ENCODE measurements at regions not wholly inside any gene's neighbourhood (a gene's known extent, or its start where the extent isn't known, plus 50 kb on each side); places are given as distances from the start of the nearest gene placed in this dataset.

DNA sequence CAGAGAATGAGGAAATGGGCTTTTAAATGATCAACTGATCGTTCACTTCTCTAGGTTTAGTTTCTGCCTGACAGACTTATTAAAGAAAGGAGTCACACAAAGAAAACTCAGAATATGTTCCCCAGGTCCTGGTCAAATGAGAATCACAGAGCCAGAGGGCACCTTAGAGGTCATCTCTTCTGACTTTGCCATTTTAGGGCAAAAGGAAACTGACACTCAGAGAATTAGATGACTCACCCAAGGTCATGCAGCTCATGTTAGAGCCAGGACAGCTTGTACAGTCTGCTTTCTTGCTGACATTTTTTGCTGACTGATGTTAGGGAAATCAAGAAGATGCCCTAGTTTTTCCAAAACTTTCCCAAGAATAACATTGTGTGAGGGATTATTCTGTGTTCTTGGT, 312.7 kb upstream of the SP8 start:
- no peak for DNase-seq

DNA sequence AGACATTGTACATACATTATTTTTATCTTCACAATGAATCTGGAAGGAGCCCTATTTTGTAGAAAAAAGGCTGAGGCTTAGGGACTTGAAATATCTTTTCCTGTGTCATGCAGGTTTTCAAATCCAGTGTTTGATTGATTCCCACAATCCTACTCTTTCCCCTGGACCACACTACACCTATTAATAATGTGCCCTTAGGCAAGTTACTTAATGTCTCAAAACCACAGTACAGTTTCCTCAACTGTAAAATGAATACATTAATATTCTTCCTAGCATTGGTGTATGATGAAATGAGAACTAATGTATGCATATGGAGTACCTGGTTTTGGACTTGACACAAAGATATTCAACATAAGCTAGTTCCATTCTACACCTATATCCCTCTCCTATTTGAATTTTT, 313.3 kb upstream of the SP8 start:
- no peak for DNase-seq

DNA sequence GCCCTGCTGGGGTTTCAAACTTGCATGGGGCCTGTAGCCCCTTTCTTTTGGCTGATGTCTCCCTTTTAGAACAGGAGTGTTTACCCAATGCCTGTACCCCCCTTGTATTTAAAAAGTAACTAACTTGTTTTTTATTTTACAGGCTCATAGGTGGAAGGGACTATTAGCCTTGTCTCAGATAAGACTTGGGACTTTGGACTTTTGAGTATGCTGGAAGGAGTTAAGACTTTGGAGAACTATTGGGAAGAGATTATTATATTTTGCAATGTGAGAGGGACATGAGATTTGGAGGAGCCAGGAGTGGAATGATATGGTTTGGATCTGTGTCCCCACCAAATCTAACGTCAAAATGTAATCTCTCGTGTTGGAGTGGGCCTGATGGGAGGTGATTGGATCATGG, 314.9 kb upstream of the SP8 start:
- DNase-seq = no peak

DNA sequence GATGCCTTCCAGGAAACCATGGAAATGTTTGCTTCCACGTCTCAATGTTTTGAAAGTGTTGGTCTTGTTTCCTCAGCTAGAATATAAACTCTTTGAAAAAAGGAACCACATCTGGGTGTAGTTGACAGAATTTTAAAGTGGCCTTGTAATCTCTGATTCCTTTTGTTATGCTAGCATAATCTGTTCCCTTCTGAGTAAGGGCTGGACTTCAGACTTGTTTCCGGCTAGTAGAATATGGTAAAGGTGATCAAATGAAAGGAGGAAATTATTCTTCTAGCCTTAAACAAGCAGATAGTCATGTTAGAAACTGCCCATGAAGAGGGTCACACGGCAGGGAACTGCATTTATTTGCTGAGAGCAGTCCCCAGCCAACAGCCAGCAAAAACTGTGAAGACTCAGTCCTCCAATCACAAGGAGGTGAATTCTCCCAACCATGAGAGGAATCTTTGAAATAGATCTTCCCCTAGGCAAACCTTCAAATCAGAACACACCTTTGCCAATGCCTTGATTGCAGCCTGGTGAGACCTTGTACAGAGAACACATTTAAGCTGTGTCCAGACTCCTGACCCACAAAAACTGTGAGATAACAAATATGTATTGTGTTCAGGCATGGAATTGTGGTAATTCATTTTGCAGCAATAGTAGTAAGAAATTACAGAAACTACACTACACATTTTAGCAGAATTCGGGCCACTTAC, 316.9 kb upstream of the SP8 start:
- DNase-seq = no peak

- no peak for DNase-seq
Measured at GRCh38 chr7:21104124-21104500, 317.4 kb upstream of the SP8 start.

- no peak for DNase-seq
Measured at GRCh38 chr7:21106296-21106732, 319.6 kb upstream of the SP8 start.

DNA sequence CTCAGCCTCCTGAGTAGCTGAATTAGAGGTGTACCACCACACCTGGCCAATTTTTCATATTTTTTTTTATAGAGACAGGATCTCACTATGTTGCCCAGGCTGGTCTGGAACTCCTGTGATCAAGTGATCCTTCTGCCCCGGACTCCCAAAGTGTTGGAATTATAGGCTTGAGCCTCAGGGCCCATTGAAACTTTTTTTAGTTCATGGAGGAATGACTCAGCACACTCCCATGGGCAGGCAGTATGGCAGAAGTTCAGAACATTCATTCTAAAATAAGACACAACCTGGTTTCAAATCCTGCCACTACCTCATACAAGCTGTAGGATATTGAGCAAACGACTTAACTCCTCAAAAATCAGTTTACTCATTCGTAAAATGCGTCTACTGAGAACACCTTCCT, 320.4 kb upstream of the SP8 start:
- no peak for DNase-seq

DNA sequence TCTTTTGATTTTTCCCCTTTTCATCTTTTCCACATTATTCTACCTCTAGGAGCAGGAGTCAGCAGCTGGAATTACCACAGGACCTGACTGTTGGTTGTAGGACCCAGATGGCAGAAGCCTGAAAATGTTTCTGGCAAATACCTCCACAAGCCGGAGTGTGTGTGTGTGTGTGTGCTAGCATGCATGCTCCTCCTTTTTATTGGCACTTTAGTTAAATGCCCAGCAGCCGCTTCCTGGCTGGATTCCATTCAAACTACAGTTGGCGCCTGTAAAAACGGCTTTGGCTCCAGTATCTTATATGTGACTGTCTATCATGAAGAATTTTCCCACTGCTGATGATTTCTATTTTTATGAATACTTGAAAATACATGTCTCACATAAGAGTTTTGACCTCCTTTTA, 319.7 kb upstream of the SP4 start:
- DNase-seq = no peak

DNA sequence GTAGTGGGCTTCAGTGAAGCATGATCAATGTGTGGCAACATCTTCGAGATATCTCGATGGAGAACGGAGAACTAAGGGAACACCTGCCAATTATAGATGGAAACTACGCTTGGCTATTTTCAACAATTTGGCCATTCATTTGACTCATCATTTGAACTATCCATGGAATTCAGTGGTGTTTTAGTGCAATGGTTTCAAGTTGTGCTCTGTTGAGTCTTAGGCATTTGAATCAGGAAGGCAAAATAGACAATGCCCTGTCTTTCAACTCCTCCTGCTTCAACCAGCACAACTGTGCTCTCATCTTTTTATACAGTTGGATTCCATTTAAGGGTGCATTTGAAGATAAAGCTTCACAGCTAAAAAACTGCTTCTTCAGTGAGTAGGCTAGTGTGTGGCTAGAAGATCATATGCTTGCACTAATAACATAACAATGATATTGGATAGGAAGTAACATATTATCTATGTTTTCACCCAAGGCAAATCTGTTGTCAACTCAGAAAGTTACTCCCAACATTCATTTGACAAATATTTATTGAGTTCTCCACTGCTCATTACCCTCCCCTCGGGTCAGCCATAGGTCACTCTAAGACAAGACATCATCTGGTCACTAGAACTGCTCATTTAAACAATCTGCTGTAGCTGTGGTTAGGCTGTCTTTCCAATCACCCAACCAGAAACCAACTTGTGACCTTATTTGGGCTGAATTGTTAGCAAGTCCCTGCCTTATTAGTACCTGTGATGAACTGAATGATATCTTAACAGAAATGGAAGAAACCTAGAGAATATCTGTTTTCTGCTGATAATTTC, 314.1 kb upstream of the SP4 start:
- DNase-seq = no peak

- DNase-seq = no peak
Measured at GRCh38 chr7:21123586-21123985, 304.3 kb upstream of the SP4 start.

DNA sequence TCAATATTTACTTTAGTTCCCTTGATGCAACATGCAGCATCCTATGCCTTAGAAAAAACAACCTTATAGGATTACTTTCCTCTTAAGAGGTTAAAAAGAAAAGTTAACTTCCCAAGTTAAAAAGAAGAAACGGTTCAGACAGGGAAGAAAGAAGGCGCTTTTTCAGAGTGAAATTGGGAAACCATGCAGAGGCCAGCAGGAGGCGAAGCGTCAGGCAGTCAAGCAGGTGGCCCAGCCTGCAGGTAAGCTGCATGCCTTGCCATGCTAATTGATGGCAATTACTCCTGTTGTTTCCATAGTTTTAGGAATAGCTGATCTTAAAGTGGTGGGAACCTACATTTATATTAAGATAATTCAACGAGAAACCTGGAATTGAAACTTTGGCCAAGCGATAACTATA, 302.6 kb upstream of the SP4 start:
- no peak for DNase-seq

- DNase-seq = no peak
Measured at GRCh38 chr7:21128062-21128817, 299.6 kb upstream of the SP4 start.

- no peak for DNase-seq
Measured at GRCh38 chr7:21131897-21132296, 296.0 kb upstream of the SP4 start.

GRCh38 chr7:21134631-21135030, 293.3 kb upstream of the SP4 start:
- DNase-seq = no peak

- DNase-seq = no peak
Measured at GRCh38 chr7:21135437-21135836, 292.4 kb upstream of the SP4 start.

DNA sequence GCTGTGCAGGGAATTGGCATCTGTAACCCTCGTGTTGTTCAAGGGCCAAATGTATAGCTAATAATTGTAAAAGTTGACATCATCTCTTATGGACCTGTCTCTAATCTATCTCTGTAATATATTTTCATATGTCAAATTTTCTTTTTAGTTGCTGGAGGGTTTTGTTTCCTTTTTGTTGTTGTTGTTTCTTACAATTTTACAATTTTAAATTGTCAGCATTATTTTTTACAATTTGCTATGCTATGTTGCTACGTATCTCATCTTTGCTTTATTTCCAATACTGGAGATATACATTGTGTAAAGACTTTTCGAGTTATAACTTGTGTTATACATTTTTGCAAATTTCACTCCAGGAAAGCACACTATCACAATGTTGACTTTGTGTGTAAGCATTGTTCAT, 290.2 kb upstream of the SP4 start:
- DNase-seq = no peak

DNA sequence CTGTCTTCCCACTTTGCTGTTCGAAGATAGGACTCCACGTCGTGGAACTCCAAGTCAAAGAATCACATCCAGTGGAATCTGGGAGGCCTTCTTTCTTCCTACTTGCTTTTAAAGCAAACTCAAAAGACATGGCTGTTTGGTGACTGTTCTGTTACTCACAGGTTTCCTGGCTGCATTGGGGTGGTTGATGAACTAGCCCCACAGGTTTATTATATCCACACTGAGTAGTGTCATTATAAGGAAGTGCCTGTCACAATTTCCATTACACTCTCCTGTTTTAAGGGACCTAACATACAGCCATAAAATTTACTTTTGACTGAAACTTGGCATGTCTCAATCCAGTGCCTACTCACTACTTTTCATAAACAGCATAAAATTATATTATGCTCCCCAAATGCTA, 287.3 kb upstream of the SP4 start:
- no peak for DNase-seq

DNA sequence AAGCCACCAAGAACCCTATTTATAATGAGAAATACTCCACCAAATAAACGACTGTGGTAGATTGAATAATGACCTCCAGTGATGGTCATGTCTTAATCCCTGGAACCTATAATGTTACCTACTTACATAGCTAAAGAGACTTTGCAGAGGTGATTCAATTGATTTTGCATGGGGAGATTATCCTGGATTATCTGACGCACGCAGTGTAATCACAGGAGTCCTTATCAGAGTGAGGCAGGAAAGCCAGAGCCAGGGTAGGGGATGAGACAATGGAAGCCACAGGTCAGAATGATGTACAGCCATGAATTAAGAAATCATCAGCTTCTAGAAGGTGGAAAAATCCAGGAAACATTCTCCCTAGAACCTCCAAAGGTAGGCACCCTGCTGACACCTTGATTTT, 286.4 kb upstream of the SP4 start:
- DNase-seq = no peak

GRCh38 chr7:21142081-21142480, 285.8 kb upstream of the SP4 start:
- DNase-seq = no peak

GRCh38 chr7:21146642-21147423, 281.1 kb upstream of the SP4 start:
- no peak for DNase-seq

DNA sequence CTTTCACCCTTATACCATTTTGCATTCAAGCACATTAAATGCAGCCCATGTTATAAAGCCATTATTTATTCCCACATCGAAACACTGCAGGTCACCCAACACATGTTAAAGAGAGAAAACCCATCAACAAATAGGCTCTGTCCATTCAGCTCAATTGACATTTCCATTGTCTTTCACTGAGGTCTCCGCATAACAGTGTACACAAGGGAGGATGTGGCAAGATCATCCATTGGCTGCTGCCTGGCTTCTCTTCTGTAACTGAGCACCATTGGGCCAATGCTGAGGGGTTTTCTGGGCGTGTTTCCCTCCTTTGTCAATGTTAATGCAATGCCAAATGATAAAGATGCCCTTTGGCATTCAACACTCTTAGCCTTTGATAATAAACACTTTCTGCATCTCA, 278.1 kb upstream of the SP4 start:
- no peak for DNase-seq

DNA sequence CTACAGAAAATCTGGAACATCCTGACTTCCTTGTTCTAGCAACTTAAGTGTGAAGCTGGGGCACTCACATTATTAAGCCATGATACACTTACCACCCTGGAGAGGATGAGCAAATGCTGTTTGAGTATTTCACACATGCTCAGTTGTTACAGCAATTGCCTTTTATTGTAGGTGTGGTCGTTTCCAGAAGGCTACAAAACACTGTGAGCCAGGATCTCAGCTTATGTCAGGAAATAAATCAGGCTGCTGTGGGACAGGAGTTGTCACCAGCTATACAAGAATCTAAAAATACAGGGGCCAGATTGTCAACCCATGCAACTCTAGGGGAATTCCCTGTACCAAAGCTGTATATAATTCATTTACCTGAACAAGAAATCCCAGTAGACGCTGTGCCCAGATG, 273.3 kb upstream of the SP4 start:
- no peak for DNase-seq

DNA sequence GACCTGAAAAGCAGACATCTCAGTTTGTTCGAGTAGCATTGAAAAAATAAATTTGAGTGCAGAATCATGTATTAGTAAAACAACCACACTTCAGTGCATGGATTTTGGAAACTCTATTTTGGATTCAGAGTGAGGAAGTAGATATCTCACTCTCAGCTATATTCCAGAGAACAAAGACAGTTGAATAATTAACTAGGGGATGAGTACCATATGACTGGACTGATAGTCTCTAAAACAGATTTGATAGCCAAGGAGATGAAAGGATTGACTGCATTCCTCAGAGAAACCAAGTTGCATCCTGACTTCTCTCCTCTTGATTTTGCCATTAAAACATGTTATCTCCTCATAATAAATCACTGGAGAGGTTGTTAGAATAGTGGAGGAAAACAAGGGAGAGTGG, 268.4 kb upstream of the SP4 start:
- DNase-seq = no peak
